ENCODE measurements at regions not wholly inside any gene's neighbourhood (a gene's known extent, or its start where the extent isn't known, plus 50 kb on each side); places are given as distances from the start of the nearest gene placed in this dataset.

DNA sequence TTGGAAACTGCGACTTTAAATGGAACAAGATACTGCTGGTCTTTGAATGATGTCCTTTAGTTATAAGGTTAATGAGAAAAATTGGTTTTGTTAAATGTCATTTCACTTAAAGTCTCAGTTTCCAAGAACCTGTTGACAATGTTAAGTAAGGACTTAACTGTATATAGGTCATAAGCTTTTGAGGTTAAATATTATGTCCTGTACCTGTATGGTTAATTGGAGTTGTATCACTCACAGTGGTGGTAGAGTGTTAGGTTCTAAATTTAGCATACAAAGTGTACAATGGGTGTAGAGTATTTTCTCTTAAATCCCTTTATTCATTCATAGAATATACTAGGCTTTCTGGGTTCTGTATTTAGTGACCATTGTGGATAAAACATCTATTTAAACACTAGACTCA, 110.2 kb downstream of the HAUS1 start:
- TF ChIP-seq, protein P1, sequence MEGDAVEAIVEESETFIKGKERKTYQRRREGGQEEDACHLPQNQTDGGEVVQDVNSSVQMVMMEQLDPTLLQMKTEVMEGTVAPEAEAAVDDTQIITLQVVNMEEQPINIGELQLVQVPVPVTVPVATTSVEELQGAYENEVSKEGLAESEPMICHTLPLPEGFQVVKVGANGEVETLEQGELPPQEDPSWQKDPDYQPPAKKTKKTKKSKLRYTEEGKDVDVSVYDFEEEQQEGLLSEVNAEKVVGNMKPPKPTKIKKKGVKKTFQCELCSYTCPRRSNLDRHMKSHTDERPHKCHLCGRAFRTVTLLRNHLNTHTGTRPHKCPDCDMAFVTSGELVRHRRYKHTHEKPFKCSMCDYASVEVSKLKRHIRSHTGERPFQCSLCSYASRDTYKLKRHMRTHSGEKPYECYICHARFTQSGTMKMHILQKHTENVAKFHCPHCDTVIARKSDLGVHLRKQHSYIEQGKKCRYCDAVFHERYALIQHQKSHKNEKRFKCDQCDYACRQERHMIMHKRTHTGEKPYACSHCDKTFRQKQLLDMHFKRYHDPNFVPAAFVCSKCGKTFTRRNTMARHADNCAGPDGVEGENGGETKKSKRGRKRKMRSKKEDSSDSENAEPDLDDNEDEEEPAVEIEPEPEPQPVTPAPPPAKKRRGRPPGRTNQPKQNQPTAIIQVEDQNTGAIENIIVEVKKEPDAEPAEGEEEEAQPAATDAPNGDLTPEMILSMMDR (IDR thresholded peaks at IDR 0.05 in 2 of 3, conservative IDR thresholded peaks at IDR 0.05 in 1 of 3; ENCODE audit: borderline replicate concordance in 1 of 3, insufficient read depth in 1 of 3, low read depth in 2 of 3, low read length in 2 of 3): no peak
- TF ChIP-seq ZFX (IDR thresholded peaks at IDR 0.05): no peak
- no peak for TF ChIP-seq POLR2A (IDR thresholded peaks at IDR 0.05; ENCODE audit: borderline replicate concordance, extremely low read depth, insufficient read depth, insufficient read length)
- TF ChIP-seq CEBPB (IDR thresholded peaks at IDR 0.05; ENCODE audit: low read depth): no peak
- no peak for TF ChIP-seq ZNF274 (IDR thresholded peaks at IDR 0.05; ENCODE audit: low read depth, low read length)
- TF ChIP-seq, protein P2, sequence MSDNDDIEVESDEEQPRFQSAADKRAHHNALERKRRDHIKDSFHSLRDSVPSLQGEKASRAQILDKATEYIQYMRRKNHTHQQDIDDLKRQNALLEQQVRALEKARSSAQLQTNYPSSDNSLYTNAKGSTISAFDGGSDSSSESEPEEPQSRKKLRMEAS (IDR thresholded peaks at IDR 0.05): no peak
- TF ChIP-seq EZH2 (IDR thresholded peaks at IDR 0.05): no peak
- TF ChIP-seq, protein P3, sequence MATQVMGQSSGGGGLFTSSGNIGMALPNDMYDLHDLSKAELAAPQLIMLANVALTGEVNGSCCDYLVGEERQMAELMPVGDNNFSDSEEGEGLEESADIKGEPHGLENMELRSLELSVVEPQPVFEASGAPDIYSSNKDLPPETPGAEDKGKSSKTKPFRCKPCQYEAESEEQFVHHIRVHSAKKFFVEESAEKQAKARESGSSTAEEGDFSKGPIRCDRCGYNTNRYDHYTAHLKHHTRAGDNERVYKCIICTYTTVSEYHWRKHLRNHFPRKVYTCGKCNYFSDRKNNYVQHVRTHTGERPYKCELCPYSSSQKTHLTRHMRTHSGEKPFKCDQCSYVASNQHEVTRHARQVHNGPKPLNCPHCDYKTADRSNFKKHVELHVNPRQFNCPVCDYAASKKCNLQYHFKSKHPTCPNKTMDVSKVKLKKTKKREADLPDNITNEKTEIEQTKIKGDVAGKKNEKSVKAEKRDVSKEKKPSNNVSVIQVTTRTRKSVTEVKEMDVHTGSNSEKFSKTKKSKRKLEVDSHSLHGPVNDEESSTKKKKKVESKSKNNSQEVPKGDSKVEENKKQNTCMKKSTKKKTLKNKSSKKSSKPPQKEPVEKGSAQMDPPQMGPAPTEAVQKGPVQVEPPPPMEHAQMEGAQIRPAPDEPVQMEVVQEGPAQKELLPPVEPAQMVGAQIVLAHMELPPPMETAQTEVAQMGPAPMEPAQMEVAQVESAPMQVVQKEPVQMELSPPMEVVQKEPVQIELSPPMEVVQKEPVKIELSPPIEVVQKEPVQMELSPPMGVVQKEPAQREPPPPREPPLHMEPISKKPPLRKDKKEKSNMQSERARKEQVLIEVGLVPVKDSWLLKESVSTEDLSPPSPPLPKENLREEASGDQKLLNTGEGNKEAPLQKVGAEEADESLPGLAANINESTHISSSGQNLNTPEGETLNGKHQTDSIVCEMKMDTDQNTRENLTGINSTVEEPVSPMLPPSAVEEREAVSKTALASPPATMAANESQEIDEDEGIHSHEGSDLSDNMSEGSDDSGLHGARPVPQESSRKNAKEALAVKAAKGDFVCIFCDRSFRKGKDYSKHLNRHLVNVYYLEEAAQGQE (IDR thresholded peaks at IDR 0.05; ENCODE audit: low read depth): no peak
- no peak for TF ChIP-seq SIN3A (IDR thresholded peaks at IDR 0.05; ENCODE audit: low read depth)
- TF ChIP-seq, protein P4, sequence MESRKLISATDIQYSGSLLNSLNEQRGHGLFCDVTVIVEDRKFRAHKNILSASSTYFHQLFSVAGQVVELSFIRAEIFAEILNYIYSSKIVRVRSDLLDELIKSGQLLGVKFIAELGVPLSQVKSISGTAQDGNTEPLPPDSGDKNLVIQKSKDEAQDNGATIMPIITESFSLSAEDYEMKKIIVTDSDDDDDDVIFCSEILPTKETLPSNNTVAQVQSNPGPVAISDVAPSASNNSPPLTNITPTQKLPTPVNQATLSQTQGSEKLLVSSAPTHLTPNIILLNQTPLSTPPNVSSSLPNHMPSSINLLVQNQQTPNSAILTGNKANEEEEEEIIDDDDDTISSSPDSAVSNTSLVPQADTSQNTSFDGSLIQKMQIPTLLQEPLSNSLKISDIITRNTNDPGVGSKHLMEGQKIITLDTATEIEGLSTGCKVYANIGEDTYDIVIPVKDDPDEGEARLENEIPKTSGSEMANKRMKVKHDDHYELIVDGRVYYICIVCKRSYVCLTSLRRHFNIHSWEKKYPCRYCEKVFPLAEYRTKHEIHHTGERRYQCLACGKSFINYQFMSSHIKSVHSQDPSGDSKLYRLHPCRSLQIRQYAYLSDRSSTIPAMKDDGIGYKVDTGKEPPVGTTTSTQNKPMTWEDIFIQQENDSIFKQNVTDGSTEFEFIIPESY (IDR thresholded peaks at IDR 0.05; ENCODE audit: extremely low read depth, insufficient replicate concordance, low read length): no peak

Data from HCT116 (cell line).